ENCODE measurements at regions not wholly inside any gene's neighbourhood (a gene's known extent, or its start where the extent isn't known, plus 50 kb on each side); places are given as distances from the start of the nearest gene placed in this dataset.

- H4K20me1 ChIP-seq (ENCODE audit: control insufficient read depth, insufficient read depth, insufficient read length) = peaks cover 2% of the 10 kb centered on the region
- H3K9me3 Mint-ChIP-seq = peaks cover 2 to 4% of the 10 kb centered on the region in 2 experiments; a peak in 4 of 5 replicates
- no peak overlapping the region for H3K56ac ChIP-seq (ENCODE audit: insufficient read length, low read depth, low read length)
- DNase-seq = no peak
- peaks cover 1% of the 10 kb centered on the region for H3K27me3 Mint-ChIP-seq (ENCODE audit: low read depth)
- no peak overlapping the region for H2BK20ac ChIP-seq (ENCODE audit: low read depth, low read length, poor library complexity, severe bottlenecking)
- H3K27ac Mint-ChIP-seq = peak overlapping the region in 1 of 3 experiments; percentile 10; a peak in 1 of 7 replicates
- H3K23me2 ChIP-seq (ENCODE audit: insufficient read length, low read depth, low read length, poor library complexity, severe bottlenecking) = no peaks in the 10 kb centered on the region
- H4K8ac ChIP-seq (replicated peaks; ENCODE audit: insufficient read length, low read depth, low read length) = no peak overlapping the region
- no peaks in the 10 kb centered on the region for H3K9me3 ChIP-seq (ENCODE audit: control insufficient read depth, low read depth, low read length)
- H3K4me2 ChIP-seq (ENCODE audit: insufficient read depth, insufficient read length, low read length) = no peak overlapping the region
- H2BK12ac ChIP-seq (ENCODE audit: insufficient read length, low read depth, low read length) = no peak overlapping the region
- H3T11ph ChIP-seq (ENCODE audit: low read length) = no peak overlapping the region
- H3K18ac ChIP-seq (ENCODE audit: insufficient read length, low read depth, low read length) = no peak overlapping the region
- no peak overlapping the region for H3K14ac ChIP-seq (ENCODE audit: insufficient read depth, low read length)
- peaks cover 4 to 11% (median 5%) of the 10 kb centered on the region in 3 experiments; a peak in 5 of 7 replicates for H3K36me3 Mint-ChIP-seq (ENCODE audit: insufficient read depth in 1 of 3, low read depth in 3 of 3)
- no peak overlapping the region for H3K4ac ChIP-seq (ENCODE audit: low read depth, low read length)
- no peak overlapping the region for H2BK15ac ChIP-seq (ENCODE audit: low read depth, low read length)
- H3K27me3 ChIP-seq (ENCODE audit: insufficient read depth, low read length) = no peaks in the 10 kb centered on the region
- no peak overlapping the region for H2BK5ac ChIP-seq (ENCODE audit: insufficient read length, low read length)
- TF ChIP-seq CTCF (conservative IDR thresholded peaks at IDR 0.05) = no peak
- H4K91ac ChIP-seq (ENCODE audit: insufficient read length, low read depth, low read length) = no peak overlapping the region
- H3K79me1 ChIP-seq (ENCODE audit: insufficient read depth, low read depth, low read length, poor library complexity, severe bottlenecking) = no peaks in the 10 kb centered on the region
- H2BK120ac ChIP-seq (ENCODE audit: low read depth, low read length, poor library complexity, severe bottlenecking) = no peak overlapping the region
- H4K5ac ChIP-seq (ENCODE audit: insufficient read length, low read depth, low read length) = no peak overlapping the region
- no peak overlapping the region for H3K23ac ChIP-seq (ENCODE audit: insufficient read length, low read depth, low read length)
- no peak overlapping the region for H3K27ac ChIP-seq (ENCODE audit: insufficient read length, low read depth, low read length)
- no peaks in the 10 kb centered on the region for H3K79me2 ChIP-seq (ENCODE audit: insufficient read depth, low read length)
- no CpG with 5 or more reads among the region's 17 CpGs for WGBS (ENCODE audit: extremely low coverage, insufficient read length, low lambda C conversion rate)
- no peak overlapping the region for H3K4me3 Mint-ChIP-seq
- no peak overlapping the region for H2AK5ac ChIP-seq (ENCODE audit: insufficient read length, low read length)
- H3K4me1 Mint-ChIP-seq = peaks cover 21 to 38% of the 10 kb centered on the region in 2 experiments
- H3K9ac ChIP-seq (ENCODE audit: extremely low read depth, insufficient read length, low read length) = no peak overlapping the region
- no peaks in the 10 kb centered on the region for H3K4me1 ChIP-seq (ENCODE audit: insufficient read depth, low read length)
- H2AFZ ChIP-seq (ENCODE audit: low read length) = no peak overlapping the region
Observed at GRCh38 chr11:70915158-70915985, 337.0 kb downstream of the SHANK2 start.
